ENCODE measurements at regions not wholly inside any gene's neighbourhood (a gene's known extent, or its start where the extent isn't known, plus 50 kb on each side); places are given as distances from the start of the nearest gene placed in this dataset.
A peak's percentile ranks its signal among the peaks of the same experiment; 100 is the strongest.

DNA sequence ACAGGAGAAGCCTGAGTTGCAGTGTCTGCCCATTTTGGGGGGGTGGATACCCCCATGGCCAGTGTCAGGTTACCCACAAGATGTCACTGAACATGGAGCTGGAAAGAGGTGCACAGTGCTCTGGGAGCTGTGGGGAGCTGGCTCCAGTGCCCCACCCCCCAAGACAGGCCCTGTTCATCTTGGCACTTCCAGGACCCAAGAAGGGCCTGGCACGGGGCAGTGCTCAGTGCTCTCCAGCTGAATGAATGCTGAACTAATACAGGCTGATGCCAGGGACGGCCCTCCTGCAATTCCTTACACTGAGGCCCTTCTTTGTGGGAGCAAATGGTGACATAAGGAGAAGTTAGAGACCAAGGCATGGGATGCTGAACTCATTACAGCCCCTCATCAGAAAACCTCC lies 163.4 kb upstream of the GLI2 start:
- Mint-ChIP-seq H3K36me3 (ENCODE audit: low read depth) (no peaks in the 10 kb centered on the region), H3K27ac (ENCODE audit: unreplicated experiment) (no peak overlapping the region), H3K27me3 (ENCODE audit: low read depth) (peaks cover 24% of the 10 kb centered on the region), H3K4me3 (ENCODE audit: unreplicated experiment) (no peak overlapping the region), H3K9me3 (ENCODE audit: low read depth) (no peaks in the 10 kb centered on the region), H3K4me1 (ENCODE audit: low read depth) (peaks cover 23% of the 10 kb centered on the region)
- peak; percentile 68 for DNase-seq (ENCODE audit: low spot score)
- TF ChIP-seq, protein P1, sequence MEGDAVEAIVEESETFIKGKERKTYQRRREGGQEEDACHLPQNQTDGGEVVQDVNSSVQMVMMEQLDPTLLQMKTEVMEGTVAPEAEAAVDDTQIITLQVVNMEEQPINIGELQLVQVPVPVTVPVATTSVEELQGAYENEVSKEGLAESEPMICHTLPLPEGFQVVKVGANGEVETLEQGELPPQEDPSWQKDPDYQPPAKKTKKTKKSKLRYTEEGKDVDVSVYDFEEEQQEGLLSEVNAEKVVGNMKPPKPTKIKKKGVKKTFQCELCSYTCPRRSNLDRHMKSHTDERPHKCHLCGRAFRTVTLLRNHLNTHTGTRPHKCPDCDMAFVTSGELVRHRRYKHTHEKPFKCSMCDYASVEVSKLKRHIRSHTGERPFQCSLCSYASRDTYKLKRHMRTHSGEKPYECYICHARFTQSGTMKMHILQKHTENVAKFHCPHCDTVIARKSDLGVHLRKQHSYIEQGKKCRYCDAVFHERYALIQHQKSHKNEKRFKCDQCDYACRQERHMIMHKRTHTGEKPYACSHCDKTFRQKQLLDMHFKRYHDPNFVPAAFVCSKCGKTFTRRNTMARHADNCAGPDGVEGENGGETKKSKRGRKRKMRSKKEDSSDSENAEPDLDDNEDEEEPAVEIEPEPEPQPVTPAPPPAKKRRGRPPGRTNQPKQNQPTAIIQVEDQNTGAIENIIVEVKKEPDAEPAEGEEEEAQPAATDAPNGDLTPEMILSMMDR (IDR thresholded peaks at IDR 0.05), result no peak

DNA sequence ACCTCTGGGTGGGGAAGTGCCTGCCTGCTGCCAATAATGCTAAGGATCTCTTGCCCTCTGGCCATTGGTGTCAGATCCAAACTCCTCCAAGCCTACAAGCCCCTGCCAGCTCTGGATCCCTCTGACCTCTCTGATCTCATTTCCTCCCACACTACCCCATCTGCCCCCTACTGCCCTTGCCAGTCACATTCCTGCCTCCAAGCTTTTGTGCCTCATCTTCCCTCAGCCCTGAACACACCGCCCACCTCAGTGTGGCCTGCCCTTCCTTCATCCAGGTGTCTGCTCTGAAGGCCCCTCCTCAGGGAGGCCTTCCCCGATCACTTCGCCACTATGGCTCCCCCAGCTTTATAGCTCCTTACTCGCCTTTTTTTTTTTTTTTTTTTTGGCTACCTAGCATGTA lies 161.0 kb upstream of the GLI2 start:
- Mint-ChIP-seq H3K36me3 (ENCODE audit: low read depth) (no peaks in the 10 kb centered on the region), H3K9me3 (ENCODE audit: low read depth) (no peaks in the 10 kb centered on the region), H3K27me3 (ENCODE audit: low read depth) (peaks cover 32% of the 10 kb centered on the region), H3K4me3 (ENCODE audit: unreplicated experiment) (no peak overlapping the region), H3K4me1 (ENCODE audit: low read depth) (peaks cover 2% of the 10 kb centered on the region), H3K27ac (ENCODE audit: unreplicated experiment) (no peak overlapping the region)
- TF ChIP-seq, protein P1 (IDR thresholded peaks at IDR 0.05), result no peak
- DNase-seq (ENCODE audit: low spot score), result peak; percentile 55

DNA sequence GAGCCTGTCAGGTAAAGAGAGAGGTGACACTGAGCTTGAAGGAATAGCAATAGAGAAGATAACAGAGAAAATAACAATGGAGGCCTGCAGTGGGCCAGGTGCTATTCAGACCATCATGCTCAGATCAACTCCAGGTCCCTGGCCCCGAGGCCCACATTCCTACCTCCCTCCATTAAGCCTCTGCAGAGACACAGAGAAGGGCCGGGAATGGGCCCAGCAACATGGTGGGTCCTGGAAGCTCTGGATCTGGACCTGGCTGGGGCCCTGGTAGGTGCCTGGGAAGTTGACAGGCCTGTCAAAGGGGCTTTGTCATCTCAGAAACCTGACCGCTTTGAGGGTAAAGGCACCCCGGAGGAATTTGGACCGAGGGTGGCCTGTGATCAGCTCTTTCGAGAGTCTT lies 159.7 kb upstream of the GLI2 start:
- Mint-ChIP-seq H3K36me3 (ENCODE audit: low read depth) (no peaks in the 10 kb centered on the region), H3K4me3 (ENCODE audit: unreplicated experiment) (no peak overlapping the region), H3K27ac (ENCODE audit: unreplicated experiment) (no peak overlapping the region), H3K4me1 (ENCODE audit: low read depth) (no peaks in the 10 kb centered on the region), H3K27me3 (ENCODE audit: low read depth) (peaks cover 40% of the 10 kb centered on the region), H3K9me3 (ENCODE audit: low read depth) (no peaks in the 10 kb centered on the region)
- peak; percentile 63 for DNase-seq (ENCODE audit: low spot score)
- TF ChIP-seq, protein P1 (IDR thresholded peaks at IDR 0.05), result no peak

DNA sequence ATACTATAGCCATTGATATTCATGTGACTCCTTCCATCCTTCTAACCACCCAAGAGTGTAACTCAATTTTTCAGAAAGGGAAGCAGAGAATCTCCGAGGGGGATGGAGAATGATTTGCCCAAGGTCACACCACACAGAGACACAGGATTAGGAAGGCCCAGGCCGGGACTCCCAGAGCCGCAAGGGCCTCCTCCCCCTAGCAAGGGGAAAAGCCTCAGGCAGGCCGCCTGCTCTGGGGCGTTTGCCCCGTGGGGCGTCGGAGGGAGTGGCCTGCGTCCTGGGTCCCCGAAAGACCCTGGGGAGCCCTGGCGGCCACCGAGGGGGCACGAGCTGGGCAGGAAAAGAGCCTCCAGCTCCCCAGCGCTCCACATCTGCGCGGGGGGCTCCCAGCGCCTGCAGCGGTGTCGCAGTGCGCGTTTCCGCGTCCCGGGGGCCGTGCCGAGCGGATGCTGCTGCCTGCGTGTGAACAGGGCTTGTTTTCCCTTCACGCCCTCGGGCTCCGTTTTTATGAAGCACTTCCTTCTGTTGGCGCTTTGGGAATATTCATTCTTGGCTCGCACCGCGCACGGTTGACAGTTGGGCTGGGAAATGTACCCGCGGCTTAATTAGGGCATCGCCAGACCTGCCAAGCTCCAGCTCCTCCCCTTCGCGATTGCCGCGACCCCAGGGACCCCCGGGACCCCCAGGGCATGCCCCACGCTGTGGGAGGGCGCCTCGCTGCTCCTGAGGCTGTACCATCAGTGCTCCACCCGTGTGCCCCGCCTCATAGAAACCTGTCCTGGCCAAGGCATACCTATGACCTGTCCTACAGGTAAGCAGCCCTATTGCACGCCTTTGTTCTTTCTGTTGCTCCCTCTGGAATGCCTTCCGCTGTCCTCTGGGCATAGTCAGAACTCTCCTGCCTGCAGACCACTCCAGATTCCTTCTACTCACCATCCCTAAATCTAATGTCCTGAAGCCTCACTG lies 158.9 kb upstream of the GLI2 start:
- Mint-ChIP-seq H3K36me3 (ENCODE audit: low read depth) (no peaks in the 10 kb centered on the region), H3K4me1 (ENCODE audit: low read depth) (no peaks in the 10 kb centered on the region), H3K9me3 (ENCODE audit: low read depth) (no peaks in the 10 kb centered on the region), H3K27me3 (ENCODE audit: low read depth) (peaks cover 44% of the 10 kb centered on the region), H3K4me3 (ENCODE audit: unreplicated experiment) (no peak overlapping the region), H3K27ac (ENCODE audit: unreplicated experiment) (no peak overlapping the region)
- peak; percentile 82 for DNase-seq (ENCODE audit: low spot score)
- TF ChIP-seq, protein P1 (IDR thresholded peaks at IDR 0.05), result no peak

DNA sequence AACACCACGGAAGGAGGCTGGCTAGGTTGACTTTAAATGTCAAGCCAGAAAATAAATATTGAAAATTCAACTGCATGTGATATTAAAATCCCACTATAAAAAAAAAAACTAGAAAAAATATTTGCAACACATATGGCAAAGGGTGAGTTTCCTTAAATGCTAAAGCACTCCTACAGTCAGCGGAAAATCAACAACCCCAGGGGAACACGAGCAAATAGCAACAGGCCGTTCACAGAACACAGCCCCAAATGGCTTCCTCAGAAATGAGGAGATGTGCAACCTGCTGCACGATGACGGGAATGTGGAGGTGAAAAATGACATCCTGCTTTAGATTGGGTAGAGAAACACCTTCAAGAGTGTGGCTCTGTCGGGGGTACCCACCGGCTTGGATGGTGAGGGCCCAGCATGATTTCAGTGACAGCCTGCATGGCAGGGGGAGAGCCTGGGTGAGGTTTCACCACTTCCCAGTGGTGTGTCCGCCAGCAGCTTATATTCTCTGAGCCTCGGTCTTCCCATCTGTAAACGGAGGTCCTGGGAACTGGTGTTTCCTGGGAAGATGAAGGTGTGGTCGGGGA lies 157.9 kb upstream of the GLI2 start:
- TF ChIP-seq, protein P1 (IDR thresholded peaks at IDR 0.05), result no peak
- no peak overlapping the region for H3K4me3 Mint-ChIP-seq (ENCODE audit: unreplicated experiment)
- H3K27me3 Mint-ChIP-seq (ENCODE audit: low read depth), result peaks cover 45% of the 10 kb centered on the region
- no peaks in the 10 kb centered on the region for H3K36me3 Mint-ChIP-seq (ENCODE audit: low read depth)
- H3K4me1 Mint-ChIP-seq (ENCODE audit: low read depth), result no peaks in the 10 kb centered on the region
- H3K27ac Mint-ChIP-seq (ENCODE audit: unreplicated experiment), result no peak overlapping the region
- DNase-seq (ENCODE audit: low spot score), result peak; percentile 33
- no peaks in the 10 kb centered on the region for H3K9me3 Mint-ChIP-seq (ENCODE audit: low read depth)
